Posterior cingulate gyrus (tissue), 11 donors: ENCODE measurements at regions not wholly inside any gene's neighbourhood (a gene's known extent, or its start where the extent isn't known, plus 50 kb on each side); places are given as distances from the start of the nearest gene placed in this dataset.
A peak's percentile ranks its signal among the peaks of the same experiment; 100 is the strongest.

Experiments
- DNase-seq, 10 donors: peaks; one replicate each; pipeline versions ENCODE4 v3.0.0 to v3.0.0-alpha.2; 2020 to 2021; ENCODE audit warnings: mixed read lengths in 3 of 10
- intact Hi-C: fragments of 100-400 bp; cut with DNase I; formaldehyde crosslinking; loops from one replicate; pipeline ENCODE4 v1.15.1; 2023

DNA sequence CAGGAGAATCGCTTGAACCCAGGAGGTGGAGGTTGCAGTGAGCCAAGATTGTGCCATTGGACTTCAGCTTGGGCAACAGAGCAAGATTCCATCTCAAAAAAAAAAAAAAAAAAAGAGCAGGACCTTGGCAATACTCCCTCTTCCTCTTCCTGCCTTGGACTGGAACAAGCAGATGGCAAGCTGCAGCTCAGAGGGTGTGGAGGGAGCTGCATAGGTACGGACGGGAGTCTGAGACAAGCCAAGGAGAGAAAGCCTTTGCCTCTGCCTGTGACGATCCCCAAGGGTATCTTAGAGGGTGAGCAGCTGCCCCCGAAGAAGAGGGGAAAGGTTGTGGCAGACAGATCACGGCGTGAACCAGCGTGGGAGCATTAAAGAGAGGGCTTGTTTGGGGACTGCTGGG lies 109.2 kb downstream of the AIPL1 start:
- no peak for DNase-seq
- intact Hi-C loops: no loop called here

- intact Hi-C loops: no loop called here
- DNase-seq: no peak
Measured at GRCh38 chr17:6325051-6325450, 109.9 kb downstream of the AIPL1 start.

GRCh38 chr17:6323626-6324356 lies 111.1 kb downstream of the AIPL1 start:
- intact Hi-C loops: no loop called here
- DNase-seq: no peak

DNA sequence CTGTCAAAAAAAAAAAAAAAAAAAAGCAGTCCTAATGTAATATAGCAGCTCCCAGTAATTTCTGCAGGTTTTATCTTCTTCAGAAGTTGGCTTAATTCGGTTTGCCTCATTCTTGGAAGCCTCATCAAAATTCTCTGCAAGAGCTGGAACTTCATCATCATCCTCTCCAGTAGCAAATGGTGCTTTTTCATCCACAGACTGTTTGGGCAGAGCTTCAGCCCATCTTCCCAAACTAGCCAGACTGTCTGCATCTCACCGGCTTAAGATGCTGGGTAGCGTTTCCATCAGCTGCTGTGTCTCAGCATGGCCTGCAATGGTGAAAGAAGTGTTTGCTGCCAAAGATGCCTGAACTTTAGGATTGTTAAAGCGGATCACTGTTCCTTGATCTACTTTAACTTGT lies 112.6 kb downstream of the AIPL1 start:
- intact Hi-C loops: no loop called here
- DNase-seq: no peak

DNA sequence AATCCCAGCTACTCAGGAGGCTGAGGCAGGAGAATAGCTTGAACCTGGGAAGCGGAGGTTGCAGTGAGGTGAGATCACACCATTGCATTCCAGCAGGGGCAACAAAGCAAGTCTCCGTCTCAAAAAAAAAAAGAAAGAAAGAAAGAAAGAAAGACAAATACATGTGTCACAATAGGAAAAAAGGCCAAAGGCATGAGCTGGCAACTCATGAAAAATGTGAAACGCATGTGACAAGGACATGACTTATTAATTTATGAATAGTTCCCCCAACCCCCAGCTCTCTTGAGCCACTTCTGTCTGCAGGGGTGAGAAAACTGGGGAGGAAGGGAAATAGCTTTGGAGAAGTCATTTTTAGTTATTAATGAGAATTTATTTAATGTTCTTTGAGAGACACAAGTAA lies 120.6 kb downstream of the AIPL1 start:
- intact Hi-C loops: no loop called here
- DNase-seq: no peak

GRCh38 chr17:6313835-6314234 lies 121.1 kb downstream of the AIPL1 start:
- intact Hi-C loops: no loop called here
- no peak for DNase-seq

- no peak for DNase-seq
- intact Hi-C loops: no loop called here
Measured at GRCh38 chr17:6306820-6307219, 128.1 kb downstream of the AIPL1 start.

DNA sequence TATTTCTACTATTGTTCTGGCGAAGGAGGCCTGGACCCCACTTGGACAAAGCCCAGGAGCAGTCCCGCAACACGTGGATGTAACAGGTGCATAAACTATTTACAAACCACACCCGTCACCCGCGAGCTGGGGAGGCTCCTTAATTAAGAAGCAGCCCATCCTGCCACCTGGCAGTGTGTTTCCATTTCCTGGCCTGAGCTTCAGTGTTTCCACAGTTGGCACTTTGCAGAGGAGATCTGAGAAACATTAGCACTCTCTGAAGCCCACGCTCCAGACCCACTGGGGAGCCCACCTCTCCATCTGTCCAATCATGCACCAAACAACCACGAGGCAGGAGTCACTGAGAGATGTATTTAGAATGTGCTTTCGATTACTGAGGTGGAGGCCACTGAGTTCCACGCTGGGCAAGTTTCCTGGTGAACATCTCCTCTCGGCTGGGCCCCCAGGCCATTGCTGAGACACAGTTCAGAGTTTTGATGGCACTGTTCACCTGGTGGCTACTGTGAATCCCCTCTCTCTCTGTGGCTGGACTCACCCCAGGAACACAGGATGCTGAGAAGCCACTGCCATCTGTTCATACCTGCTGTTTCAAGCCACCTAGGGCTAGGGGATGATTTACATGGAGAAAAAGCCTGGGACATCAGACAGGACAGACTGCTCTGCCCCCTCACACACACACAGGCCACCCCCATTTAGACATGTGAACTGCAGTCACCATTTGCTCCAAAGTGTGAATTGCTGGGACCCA lies 129.1 kb downstream of the AIPL1 start:
- peak in 6 of 10 donors; percentile 14 to 87 (median 32) for DNase-seq
- intact Hi-C loops: no loop called here

GRCh38 chr17:6304894-6305612 lies 129.9 kb downstream of the AIPL1 start:
- intact Hi-C loops: no loop called here
- DNase-seq: no peak

DNA sequence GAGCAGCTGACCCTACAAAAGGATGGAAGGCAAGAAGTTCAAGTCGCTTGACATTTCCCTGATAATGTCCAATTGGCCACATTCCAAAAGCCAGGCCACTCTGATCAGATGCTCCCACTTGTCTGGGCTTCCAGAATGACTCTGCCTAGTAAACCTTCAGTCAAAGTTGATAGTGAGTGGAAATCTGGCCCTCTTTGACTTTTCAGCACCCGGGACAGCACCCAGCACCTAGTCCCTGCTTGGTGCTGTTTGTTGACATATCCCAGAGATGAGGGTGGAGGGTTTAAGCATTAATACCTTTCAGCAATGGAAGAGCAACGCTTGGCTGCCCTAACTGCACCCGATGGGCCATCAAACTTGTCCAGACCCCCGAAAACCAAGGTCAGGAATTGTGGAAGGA lies 131.3 kb downstream of the AIPL1 start:
- intact Hi-C loops: no loop called here
- DNase-seq: no peak

DNA sequence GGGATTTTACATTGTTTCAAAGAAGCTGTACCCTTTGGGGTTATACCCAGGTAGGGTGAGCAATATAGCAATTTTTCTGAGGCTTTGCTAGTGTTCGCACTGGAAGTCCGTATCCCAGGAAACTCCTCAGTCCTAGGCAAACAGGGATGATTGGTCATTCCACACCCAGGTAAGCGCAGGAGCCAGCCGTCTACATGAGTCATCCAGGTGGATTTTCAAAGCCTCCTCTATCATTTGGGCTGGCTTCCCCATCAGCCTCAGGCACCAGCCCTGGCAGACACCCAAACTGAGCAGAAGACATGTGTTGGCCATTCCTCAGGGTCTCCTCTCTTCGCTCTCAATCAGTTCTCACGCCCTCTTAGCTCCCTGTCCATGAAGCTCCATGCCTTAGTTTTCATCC lies 135.6 kb downstream of the AIPL1 start:
- intact Hi-C loops: no loop called here
- DNase-seq: no peak

DNA sequence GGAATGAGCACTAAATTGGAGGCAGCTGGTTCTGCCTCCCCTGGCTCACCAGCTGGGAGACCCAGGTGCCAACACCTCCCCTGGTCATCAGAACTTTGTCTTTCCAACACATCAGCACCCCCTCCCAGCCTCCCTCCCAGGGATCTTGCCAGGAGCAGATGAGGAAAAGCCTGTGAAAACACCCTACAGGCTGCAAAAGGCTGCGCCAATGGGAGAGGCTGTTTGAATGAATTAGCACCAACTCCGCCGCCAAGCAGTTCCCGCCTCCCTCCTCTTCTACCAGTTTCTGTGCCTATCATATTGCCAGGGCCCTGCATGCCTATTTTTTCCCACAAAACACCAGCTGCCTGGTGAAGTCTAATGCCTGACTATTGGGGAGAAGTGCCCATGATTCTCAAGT lies 137.0 kb downstream of the AIPL1 start:
- peak in 8 of 10 donors; percentile 25 to 89 (median 36) for DNase-seq
- intact Hi-C loops: no loop called here

DNA sequence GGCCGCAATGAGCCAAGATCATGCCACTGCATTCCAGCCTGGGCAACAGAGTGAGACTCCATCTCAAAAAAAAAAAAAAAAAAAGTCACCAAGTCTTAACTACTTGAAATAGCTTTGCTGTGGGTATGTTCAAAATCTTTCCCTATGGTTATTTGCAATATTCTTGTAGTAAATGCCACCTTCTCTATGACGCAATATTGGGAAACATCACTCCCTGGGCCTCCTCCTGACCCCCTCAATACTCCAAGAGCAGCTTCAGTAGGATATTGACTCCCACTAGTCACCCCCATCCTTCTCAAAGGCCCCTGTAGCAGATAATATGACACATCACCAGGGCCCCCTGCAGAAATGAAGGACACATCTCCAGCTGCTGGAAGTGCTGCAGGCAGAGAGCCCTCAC lies 137.8 kb downstream of the AIPL1 start:
- intact Hi-C loops: no loop called here
- DNase-seq: no peak

GRCh38 chr17:6290488-6291196 lies 144.3 kb downstream of the AIPL1 start:
- no peak for DNase-seq
- intact Hi-C loops: no loop called here

GRCh38 chr17:6286233-6286632 lies 148.7 kb downstream of the AIPL1 start:
- DNase-seq: no peak
- intact Hi-C loops: no loop called here

DNA sequence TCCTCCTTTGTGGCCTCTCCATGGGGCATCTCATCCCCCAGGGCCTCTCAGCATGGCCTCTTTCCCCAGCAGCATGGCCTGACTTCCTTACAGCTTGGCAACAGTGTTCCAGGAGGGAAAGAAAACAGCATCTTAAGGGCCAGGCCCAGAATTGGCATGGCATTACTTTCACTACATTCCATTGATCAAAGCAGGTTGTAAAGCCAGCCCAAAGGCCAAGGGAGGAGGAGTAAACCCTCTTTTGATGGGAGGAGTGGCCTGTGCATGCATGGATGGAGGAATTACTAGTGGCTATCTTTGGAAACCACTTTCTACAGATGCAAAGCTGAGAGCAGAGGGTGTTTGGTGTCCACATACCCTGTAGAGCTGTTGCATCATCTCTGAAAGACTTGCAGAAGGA lies 149.4 kb downstream of the AIPL1 start:
- DNase-seq: no peak
- intact Hi-C loops: no loop called here

- no peak for DNase-seq
- intact Hi-C loops: loop anchor here (10.0 kb wide), 1 partner anchor 75 kb away; no protein-coding TSS in a partner anchor
Measured at GRCh38 chr17:6279659-6280058, 155.3 kb downstream of the AIPL1 start.

- no peak for DNase-seq
- intact Hi-C loops: loop anchor here (10.0 kb wide), 1 partner anchor 74 kb away; no protein-coding TSS in a partner anchor
Measured at GRCh38 chr17:6278376-6278775, 156.5 kb downstream of the AIPL1 start.

DNA sequence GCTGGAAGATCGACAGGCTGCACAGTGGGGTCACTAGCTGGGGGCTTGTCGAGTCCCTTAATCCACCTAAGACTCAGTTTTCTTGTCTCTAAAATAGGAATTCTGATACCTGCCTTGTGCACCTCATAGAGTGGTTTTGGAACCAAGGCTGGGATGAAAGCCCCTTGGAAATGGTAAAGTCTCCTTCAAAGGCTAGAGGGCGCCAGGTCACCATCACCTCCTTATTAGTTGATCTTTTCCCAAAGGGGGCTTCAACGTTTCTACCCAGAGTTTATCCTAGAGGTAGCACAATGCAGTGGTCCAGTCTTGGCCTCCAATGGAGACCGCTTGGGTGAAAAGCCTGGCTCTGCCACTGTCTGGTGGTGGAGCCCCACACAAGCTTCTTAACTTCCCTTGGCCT lies 158.2 kb downstream of the AIPL1 start:
- intact Hi-C loops: loop anchor here (10.0 kb wide), 1 partner anchor 72 kb away; no protein-coding TSS in a partner anchor
- no peak for DNase-seq

DNA sequence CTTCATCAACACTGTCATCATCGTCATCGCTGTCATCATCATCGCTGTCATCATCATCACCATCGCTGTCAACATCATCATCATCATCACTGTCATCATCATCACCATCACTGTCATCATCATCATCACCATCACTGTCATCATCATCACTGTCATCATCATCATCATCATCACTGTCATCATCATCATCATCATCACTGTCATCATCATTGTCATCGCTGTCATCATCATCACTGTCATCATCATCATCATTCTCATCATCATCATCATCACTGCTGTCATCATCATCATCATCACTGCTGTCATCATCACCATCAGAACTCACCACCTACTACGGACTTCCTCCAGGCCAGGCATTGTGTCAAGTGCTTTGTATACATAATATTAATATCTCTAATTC lies 160.6 kb downstream of the AIPL1 start:
- DNase-seq: no peak
- intact Hi-C loops: loop anchor here (10.0 kb wide), 1 partner anchor 70 kb away; no protein-coding TSS in a partner anchor

- peak in 1 of 10 donors; percentile 10 for DNase-seq
- intact Hi-C loops: no loop called here
Measured at GRCh38 chr17:6269478-6269877, 165.4 kb downstream of the AIPL1 start.
